Activated CD8-positive, alpha-beta memory T cell treated with anti-CD3 and anti-CD28 coated beads for 36 hours (primary cell): ENCODE measurements at regions not wholly inside any gene's neighbourhood (a gene's known extent, or its start where the extent isn't known, plus 50 kb on each side); places are given as distances from the start of the nearest gene placed in this dataset.

ENCODE experiments used
- CTCF ChIA-PET: fragments of 350-600 bp; sonication (Branson Sonifier 250); formaldehyde crosslinking; loops from one replicate; lab custom pipeline; 2021; ENCODE audit warnings: antibody characterized with exemption; lab: Charles Lee
- POLR2A ChIA-PET: fragments of 350-600 bp; sonication (Branson Sonifier 250); formaldehyde crosslinking; loops from one replicate; lab custom pipeline; 2021; ENCODE audit warnings: antibody characterized with exemption; lab: Charles Lee

DNA sequence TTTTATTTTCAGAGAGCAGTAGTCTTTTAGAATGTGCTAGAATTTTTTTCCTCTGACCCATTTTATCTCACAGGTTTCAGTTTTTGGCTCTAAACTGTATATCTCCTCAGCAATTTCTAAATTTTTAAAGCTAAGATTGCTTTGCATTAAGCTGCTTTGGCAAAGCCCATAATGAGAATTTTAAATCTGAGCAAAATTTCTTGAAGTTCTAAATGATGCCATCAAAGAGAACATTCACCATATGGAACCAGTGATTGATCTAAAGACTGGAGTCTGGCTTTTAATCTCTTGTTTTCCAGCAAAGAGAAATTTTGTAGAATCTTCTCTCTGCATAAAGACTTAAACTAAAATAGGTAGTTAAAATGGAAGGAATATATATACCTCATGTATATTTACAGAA lies 313.6 kb downstream of the TBC1D32 start:
- CTCF ChIA-PET = no interaction called here
- POLR2A ChIA-PET = no interaction called here

- ChIA-PET CTCF (no interaction called here), POLR2A (no interaction called here)
These were observed 325.7 kb downstream of the TBC1D32 start for GRCh38 chr6:121008553-121008952.

GRCh38 chr6:121006024-121006423 lies 328.3 kb downstream of the TBC1D32 start:
- POLR2A ChIA-PET = no interaction called here
- CTCF ChIA-PET = no interaction called here

GRCh38 chr6:121000381-121000780 lies 333.9 kb downstream of the TBC1D32 start:
- CTCF ChIA-PET = no interaction called here
- POLR2A ChIA-PET = no interaction called here

DNA sequence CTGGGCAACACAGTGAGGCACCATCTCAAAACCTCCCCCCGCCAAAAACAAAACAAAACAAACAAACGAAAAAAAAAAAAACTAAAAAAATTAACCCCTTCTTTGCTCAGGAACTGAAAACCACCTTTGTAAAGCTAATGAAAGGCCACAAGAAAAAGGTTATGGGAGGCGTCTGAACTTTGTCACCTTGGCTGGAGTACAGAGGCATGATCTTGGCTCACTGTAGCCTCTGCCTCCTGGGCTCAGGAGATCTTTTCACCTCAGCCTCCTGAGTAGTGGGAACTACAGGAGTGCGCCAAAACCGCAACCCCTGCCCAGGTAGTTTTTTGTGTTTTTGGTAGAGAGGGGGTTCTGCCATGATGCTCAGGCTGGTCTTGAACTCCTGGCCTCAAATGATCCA lies 337.9 kb downstream of the TBC1D32 start:
- CTCF ChIA-PET = no interaction called here
- POLR2A ChIA-PET = no interaction called here

- ChIA-PET CTCF (no interaction called here), POLR2A (no interaction called here)
These were observed 339.7 kb downstream of the TBC1D32 start for GRCh38 chr6:120994573-120994967.

DNA sequence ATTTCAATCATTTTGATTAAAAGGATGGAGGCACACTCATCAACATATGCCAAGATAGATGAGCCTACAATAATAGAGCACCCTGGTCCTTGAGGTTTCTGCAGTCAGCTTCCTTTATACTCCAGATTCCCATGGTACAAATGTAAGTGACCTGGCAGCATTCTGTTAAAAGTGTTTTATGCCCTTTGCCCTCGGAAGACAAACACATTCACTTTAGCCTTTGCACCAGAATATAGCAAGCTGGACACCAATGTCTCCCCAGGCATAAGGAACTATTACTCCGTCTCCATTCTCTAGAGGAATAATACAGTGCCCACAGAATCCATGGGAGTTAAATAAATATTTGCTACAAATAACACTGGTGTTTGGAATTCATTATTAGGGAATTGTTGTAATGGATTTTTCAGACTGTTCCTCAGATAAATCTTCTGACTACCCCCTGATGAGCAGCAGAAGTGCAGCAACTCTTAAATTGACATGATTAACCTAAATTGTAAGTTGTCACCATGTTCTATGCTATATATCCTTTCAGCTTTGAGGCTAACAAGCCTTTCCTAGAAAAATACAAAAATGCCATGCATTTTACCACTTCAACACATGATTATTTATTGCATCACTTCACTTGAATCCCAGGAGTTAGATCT lies 340.2 kb downstream of the TBC1D32 start:
- CTCF ChIA-PET = no interaction called here

DNA sequence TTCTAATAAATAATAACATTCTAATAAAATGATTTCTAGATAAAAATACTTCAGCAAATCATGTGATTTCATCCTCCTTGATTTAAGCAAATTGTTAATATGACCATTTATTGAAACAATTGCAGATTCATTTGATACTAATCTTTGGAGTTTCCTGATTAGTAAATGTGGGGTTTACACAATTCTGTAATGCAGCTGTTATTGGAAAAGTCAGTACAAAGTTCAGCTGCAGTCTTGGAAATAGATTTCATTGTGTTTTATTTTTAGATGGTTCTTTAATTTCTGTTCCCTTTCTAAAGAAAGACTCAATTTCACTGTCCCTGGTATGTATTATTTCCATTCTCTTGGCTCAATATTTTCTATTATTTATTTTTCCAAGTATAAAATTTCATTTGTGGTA lies 342.0 kb downstream of the TBC1D32 start:
- ChIA-PET POLR2A (no interaction called here), CTCF (no interaction called here)

More for the DNA sequence above, 340.2 kb downstream of the TBC1D32 start:
- POLR2A ChIA-PET = no interaction called here

DNA sequence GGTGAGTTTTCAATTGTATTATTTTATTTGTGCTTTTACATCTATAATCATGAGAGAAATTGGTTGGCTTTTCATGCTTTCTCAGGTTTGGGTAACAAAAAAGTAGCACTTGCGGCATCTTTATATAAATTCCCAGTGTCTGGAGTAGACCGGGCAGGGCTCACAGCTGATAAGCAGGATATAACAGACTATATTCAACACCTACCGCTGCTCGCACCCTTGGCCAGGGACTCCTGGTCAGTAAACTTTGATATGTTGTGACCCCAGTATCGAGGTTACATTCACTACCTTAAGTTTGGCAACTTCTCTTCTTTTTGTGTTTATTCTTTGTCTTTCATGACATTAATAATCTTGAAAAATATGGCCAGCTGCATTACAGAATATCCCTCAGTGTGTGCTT lies 343.4 kb downstream of the TBC1D32 start:
- ChIA-PET CTCF (no interaction called here), POLR2A (no interaction called here)

DNA sequence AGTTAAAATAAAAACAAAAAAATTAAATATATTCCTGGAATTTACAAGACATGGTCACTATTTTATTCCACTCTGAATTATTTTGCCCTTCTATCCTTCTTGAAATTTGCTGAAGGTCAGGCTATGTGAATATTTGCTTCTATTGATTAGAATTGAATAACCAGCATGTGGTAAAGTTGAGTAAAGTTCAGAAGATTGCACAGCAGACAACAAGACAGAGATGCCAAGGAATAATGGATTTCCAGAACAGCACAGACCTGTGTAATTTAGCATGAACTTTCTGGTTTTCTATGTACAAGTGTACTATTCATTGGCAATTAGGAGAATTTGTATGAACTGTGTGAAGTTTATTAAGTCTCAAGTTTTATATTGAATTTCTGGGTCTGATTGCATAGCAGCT lies 352.4 kb downstream of the TBC1D32 start:
- ChIA-PET CTCF (no interaction called here), POLR2A (no interaction called here)

- ChIA-PET CTCF (no interaction called here), POLR2A (no interaction called here)
These were observed 368.0 kb downstream of the TBC1D32 start for GRCh38 chr6:120966321-120966720.

GRCh38 chr6:120965814-120966213 lies 368.5 kb downstream of the TBC1D32 start:
- ChIA-PET CTCF (no interaction called here), POLR2A (no interaction called here)

GRCh38 chr6:120960761-120961160 lies 373.5 kb downstream of the TBC1D32 start:
- CTCF ChIA-PET = no interaction called here
- POLR2A ChIA-PET = no interaction called here

DNA sequence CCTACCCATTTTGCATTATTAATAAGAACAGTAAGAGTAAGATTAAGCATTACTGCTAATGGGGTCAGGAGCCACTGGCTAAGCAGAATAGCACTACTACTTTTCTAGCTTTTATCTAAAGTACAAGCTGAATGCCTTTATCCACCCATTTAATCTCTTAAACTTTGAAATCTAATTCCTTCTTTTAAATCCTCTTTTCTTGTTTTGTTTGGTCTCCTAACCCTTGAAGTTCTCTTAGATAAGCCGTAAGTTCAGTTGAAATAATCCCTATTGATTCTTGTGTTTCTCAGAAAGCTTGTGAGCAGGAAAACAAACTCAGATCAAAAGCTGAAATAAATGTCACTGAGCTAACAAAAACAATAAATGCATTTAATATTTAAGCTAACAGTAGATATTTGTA lies 380.2 kb downstream of the TBC1D32 start:
- ChIA-PET CTCF (no interaction called here), POLR2A (no interaction called here)

DNA sequence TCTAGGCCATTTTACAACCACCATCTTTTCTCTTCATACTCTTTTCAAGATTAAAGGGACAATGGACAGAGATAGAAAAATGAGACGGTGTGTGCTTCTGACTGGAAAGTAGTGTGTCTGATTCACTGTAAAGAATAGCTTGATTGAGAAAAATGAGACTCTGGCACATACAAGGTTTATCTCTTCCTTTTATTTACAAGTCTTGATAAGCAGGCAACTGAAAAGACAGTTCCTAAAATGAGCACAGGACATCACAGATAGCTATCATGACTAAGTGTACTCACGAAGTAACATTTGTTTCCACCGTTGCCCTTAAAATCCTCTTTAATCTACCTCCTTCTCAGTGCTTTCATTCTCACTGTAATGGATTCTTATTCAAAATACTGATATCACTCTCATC lies 383.0 kb downstream of the TBC1D32 start:
- ChIA-PET POLR2A (no interaction called here), CTCF (no interaction called here)

DNA sequence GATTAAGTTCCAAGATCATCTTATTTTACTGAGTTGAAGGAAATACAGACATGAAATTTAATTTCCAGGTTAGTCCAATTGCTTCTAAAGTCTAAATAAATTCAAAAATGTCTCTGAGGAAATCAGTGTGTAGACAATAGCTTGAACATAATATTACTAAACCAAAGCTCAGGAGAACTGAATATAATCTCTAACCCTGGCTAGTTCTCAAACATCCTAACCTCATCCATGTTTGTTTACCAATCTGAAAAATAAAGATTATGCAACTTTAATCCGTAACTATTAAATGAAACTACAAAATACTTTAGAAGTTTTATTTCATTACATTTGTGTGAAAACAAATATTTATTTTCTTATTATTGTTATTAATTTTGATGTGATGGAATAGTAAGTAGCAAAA lies 387.2 kb downstream of the TBC1D32 start:
- ChIA-PET POLR2A (no interaction called here), CTCF (no interaction called here)

DNA sequence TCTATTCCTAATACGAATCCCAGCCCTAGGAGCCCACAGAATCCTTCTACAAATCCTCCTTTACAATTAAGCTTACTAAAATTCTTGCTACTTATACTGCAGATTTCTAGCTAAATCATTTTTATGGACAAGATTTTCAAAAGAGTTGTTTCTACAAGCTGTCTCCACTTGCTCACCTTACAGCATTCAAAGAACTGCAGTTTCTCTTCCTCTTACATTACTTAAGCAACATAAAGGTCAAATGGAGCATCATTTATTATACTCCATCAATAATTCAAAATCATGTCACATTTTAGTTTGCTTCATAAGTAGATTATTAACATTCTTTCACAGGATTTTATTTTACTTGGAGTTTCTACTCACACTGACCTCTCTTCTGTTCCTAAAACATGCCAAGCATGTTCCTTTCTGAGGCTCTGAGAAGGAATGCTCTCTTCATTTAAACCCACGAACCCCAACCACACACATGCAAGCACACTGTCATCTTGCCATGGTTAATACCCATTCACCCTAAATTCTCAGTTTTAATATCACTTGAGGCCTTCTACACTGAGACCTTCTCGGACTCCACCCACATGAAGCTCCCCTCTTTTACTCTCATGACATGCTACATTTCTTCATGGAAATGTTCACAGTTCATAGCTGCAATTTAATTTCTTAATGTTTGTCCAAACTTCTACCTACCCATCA lies 388.2 kb downstream of the TBC1D32 start:
- ChIA-PET POLR2A (no interaction called here), CTCF (no interaction called here)

- ChIA-PET CTCF (no interaction called here), POLR2A (no interaction called here)
These were observed 395.3 kb downstream of the TBC1D32 start for GRCh38 chr6:120938876-120939472.

DNA sequence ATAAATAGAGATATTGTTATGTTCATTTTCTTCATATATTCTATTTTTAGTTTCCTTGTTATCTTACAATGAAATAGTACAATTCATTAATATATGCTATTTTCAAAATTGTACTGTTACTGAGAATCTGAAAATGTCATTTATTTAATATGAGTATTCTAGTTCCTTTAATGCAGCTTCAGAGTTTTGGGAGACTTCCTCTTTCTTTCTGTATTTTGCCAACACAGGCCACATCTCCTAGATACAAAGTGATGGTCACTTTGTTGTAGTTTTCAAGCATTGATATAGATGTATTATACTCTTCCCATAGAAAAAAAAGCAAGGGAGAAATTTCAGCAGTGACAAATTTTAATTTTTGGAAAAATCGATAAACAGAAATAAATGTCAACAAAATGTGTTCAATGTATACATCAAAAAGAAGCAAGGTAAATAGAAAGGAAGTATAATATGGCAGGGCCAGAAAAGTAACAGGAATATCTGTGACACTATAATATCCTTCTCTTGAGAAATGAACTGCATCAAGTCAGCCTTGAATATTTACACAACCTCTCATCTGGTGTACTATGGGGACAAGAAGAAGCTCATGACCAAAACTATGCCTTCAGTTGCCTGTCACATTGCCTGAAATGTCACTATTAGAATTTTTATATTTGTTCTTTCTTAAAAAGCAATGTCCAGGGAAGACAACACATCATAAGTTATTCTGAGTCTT lies 396.0 kb downstream of the TBC1D32 start:
- CTCF ChIA-PET = no interaction called here
- POLR2A ChIA-PET = no interaction called here

DNA sequence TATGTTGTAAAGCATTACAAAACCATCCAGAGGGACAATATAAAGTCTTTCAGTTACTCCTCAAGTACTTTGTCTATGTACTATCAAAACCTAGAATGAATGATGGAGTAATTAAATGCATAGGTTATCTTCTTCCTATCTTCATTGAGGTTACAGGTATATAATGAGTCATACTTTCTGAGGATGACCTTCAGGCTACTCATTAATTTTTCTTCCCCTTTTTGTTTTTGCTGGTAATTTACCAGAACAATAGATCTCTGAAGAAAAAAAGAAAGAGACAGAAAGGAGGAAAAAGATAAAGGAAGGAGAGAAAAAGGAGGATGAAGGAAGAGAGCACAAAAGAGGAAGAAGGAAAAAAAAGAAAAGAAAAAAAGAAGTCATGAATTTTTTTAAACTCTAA lies 398.4 kb downstream of the TBC1D32 start:
- ChIA-PET POLR2A (no interaction called here), CTCF (no interaction called here)

DNA sequence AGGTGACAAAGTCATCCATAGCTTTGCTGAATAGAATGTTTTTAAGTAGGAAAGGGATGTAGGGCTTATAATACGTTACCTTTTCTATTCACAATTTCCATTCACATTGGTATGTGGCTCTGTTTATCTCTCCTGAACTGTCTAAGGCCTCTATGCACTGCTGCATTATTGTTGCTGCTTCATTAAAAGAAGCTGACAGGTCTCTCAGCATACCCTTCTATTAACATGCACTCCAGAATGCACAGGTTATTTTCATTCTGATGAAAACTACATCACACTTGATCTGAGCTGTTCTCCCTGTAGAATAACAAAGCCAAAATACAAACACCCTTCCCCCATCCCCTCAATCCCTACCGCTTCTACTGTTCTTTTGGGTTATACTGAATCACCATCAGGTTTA lies 399.3 kb downstream of the TBC1D32 start:
- CTCF ChIA-PET = no interaction called here
- POLR2A ChIA-PET = no interaction called here
